ENCODE measurements at regions not wholly inside any gene's neighbourhood (a gene's known extent, or its start where the extent isn't known, plus 50 kb on each side); places are given as distances from the start of the nearest gene placed in this dataset.

- Mint-ChIP-seq H3K36me3 (no peaks in the 10 kb centered on the region), H3K4me3 (no peak overlapping the region), H3K27ac (no peak overlapping the region), H3K9me3 (peaks cover 2 to 16% (median 3%) of the 10 kb centered on the region in 5 donors), H3K27me3 (no peaks in the 10 kb centered on the region), H3K4me1 (no peaks in the 10 kb centered on the region)
- CTCF ChIA-PET: no interaction called here
- H3K27me3 ChIP-seq (ENCODE audit: insufficient read depth, low read length, poor library complexity, severe bottlenecking): no peaks in the 10 kb centered on the region
- DNase-seq: no peak
- no peaks in the 10 kb centered on the region for H3K4me1 ChIP-seq (ENCODE audit: insufficient read depth, low read length)
- POLR2A ChIA-PET: no interaction called here
- H3K36me3 ChIP-seq (ENCODE audit: insufficient read depth, low read length): no peaks in the 10 kb centered on the region
- no peak overlapping the region for H3K27ac ChIP-seq (ENCODE audit: low read depth, low read length)
- no peaks in the 10 kb centered on the region for H3K9me3 ChIP-seq (ENCODE audit: low read length)
- no peak overlapping the region for H3K4me3 ChIP-seq (ENCODE audit: low read length)
These were observed 507.6 kb downstream of the CENPC start for GRCh38 chr4:67037504-67038227.

GRCh38 chr4:67036791-67037190 lies 508.5 kb downstream of the CENPC start:
- no peak overlapping the region for H3K4me3 ChIP-seq (ENCODE audit: low read length)
- no peak overlapping the region for H3K27ac ChIP-seq (ENCODE audit: low read depth, low read length)
- ChIA-PET POLR2A (no interaction called here), CTCF (no interaction called here)
- H3K36me3 ChIP-seq (ENCODE audit: insufficient read depth, low read length): no peaks in the 10 kb centered on the region
- no peaks in the 10 kb centered on the region for H3K9me3 ChIP-seq (ENCODE audit: low read length)
- no peak for DNase-seq
- no peaks in the 10 kb centered on the region for H3K27me3 Mint-ChIP-seq
- H3K4me1 Mint-ChIP-seq: no peaks in the 10 kb centered on the region
- H3K4me1 ChIP-seq (ENCODE audit: insufficient read depth, low read length): no peaks in the 10 kb centered on the region
- peaks cover 2 to 18% (median 3%) of the 10 kb centered on the region in 5 donors for H3K9me3 Mint-ChIP-seq
- H3K27ac Mint-ChIP-seq: no peak overlapping the region
- H3K27me3 ChIP-seq (ENCODE audit: insufficient read depth, low read length, poor library complexity, severe bottlenecking): no peaks in the 10 kb centered on the region
- H3K4me3 Mint-ChIP-seq: no peak overlapping the region
- no peaks in the 10 kb centered on the region for H3K36me3 Mint-ChIP-seq

GRCh38 chr4:67035986-67036385 lies 509.3 kb downstream of the CENPC start:
- no peaks in the 10 kb centered on the region for H3K9me3 ChIP-seq (ENCODE audit: low read length)
- DNase-seq: no peak
- Mint-ChIP-seq H3K9me3 (peaks cover 2 to 18% (median 3%) of the 10 kb centered on the region in 5 donors), H3K4me3 (no peak overlapping the region), H3K4me1 (no peaks in the 10 kb centered on the region), H3K36me3 (no peaks in the 10 kb centered on the region), H3K27me3 (no peaks in the 10 kb centered on the region), H3K27ac (peak overlapping the region in 1 of 8 donors; percentile 16)
- H3K4me1 ChIP-seq (ENCODE audit: insufficient read depth, low read length): no peaks in the 10 kb centered on the region
- H3K27ac ChIP-seq (ENCODE audit: low read depth, low read length): no peak overlapping the region
- no peaks in the 10 kb centered on the region for H3K27me3 ChIP-seq (ENCODE audit: insufficient read depth, low read length, poor library complexity, severe bottlenecking)
- ChIA-PET CTCF (no interaction called here), POLR2A (no interaction called here)
- H3K4me3 ChIP-seq (ENCODE audit: low read length): no peak overlapping the region
- H3K36me3 ChIP-seq (ENCODE audit: insufficient read depth, low read length): no peaks in the 10 kb centered on the region

GRCh38 chr4:67035501-67035900 lies 509.8 kb downstream of the CENPC start:
- CTCF ChIA-PET: no interaction called here
- peaks cover 2 to 18% (median 2%) of the 10 kb centered on the region in 5 donors for H3K9me3 Mint-ChIP-seq
- Histone ChIP-seq H3K36me3 (ENCODE audit: insufficient read depth, low read length) (no peaks in the 10 kb centered on the region), H3K27ac (ENCODE audit: low read depth, low read length) (no peak overlapping the region), H3K9me3 (ENCODE audit: low read length) (no peaks in the 10 kb centered on the region), H3K4me3 (ENCODE audit: low read length) (no peak overlapping the region), H3K4me1 (ENCODE audit: insufficient read depth, low read length) (no peaks in the 10 kb centered on the region), H3K27me3 (ENCODE audit: insufficient read depth, low read length, poor library complexity, severe bottlenecking) (no peaks in the 10 kb centered on the region)
- no peaks in the 10 kb centered on the region for H3K27me3 Mint-ChIP-seq
- DNase-seq: no peak
- H3K27ac Mint-ChIP-seq: no peak overlapping the region
- no peaks in the 10 kb centered on the region for H3K36me3 Mint-ChIP-seq
- no peak overlapping the region for H3K4me3 Mint-ChIP-seq
- POLR2A ChIA-PET: no interaction called here
- no peaks in the 10 kb centered on the region for H3K4me1 Mint-ChIP-seq

- no peaks in the 10 kb centered on the region for H3K36me3 ChIP-seq (ENCODE audit: insufficient read depth, low read length)
- H3K27me3 ChIP-seq (ENCODE audit: insufficient read depth, low read length, poor library complexity, severe bottlenecking): no peaks in the 10 kb centered on the region
- no peak overlapping the region for H3K27ac Mint-ChIP-seq
- no peak for DNase-seq
- H3K4me3 Mint-ChIP-seq: no peak overlapping the region
- CTCF ChIA-PET: no interaction called here
- H3K27ac ChIP-seq (ENCODE audit: low read depth, low read length): no peak overlapping the region
- H3K9me3 Mint-ChIP-seq: peaks cover 0 to 9% (median 0%) of the 10 kb centered on the region in 5 donors
- H3K4me3 ChIP-seq (ENCODE audit: low read length): no peak overlapping the region
- POLR2A ChIA-PET: no interaction called here
- H3K4me1 ChIP-seq (ENCODE audit: insufficient read depth, low read length): no peaks in the 10 kb centered on the region
- H3K27me3 Mint-ChIP-seq: no peaks in the 10 kb centered on the region
- H3K36me3 Mint-ChIP-seq: no peaks in the 10 kb centered on the region
- H3K9me3 ChIP-seq (ENCODE audit: low read length): no peaks in the 10 kb centered on the region
- H3K4me1 Mint-ChIP-seq: no peaks in the 10 kb centered on the region
These were observed 514.7 kb downstream of the CENPC start for GRCh38 chr4:67030636-67031035.

- Histone ChIP-seq H3K27me3 (ENCODE audit: insufficient read depth, low read length, poor library complexity, severe bottlenecking) (no peaks in the 10 kb centered on the region), H3K27ac (ENCODE audit: low read depth, low read length) (no peak overlapping the region), H3K36me3 (ENCODE audit: insufficient read depth, low read length) (no peaks in the 10 kb centered on the region), H3K4me1 (ENCODE audit: insufficient read depth, low read length) (no peaks in the 10 kb centered on the region), H3K9me3 (ENCODE audit: low read length) (no peaks in the 10 kb centered on the region), H3K4me3 (ENCODE audit: low read length) (no peak overlapping the region)
- Mint-ChIP-seq H3K36me3 (no peaks in the 10 kb centered on the region), H3K4me1 (no peaks in the 10 kb centered on the region), H3K4me3 (no peak overlapping the region), H3K9me3 (peaks cover 0 to 8% (median 3%) of the 10 kb centered on the region in 5 donors), H3K27me3 (no peaks in the 10 kb centered on the region), H3K27ac (no peak overlapping the region)
- POLR2A ChIA-PET: no interaction called here
- CTCF ChIA-PET: no interaction called here
- DNase-seq: no peak
These were observed 524.9 kb downstream of the CENPC start for GRCh38 chr4:67020438-67020797.

GRCh38 chr4:67019686-67020437 lies 525.4 kb downstream of the CENPC start:
- Mint-ChIP-seq H3K36me3 (no peaks in the 10 kb centered on the region), H3K27ac (no peak overlapping the region), H3K9me3 (peaks cover 0 to 9% (median 3%) of the 10 kb centered on the region in 5 donors), H3K27me3 (no peaks in the 10 kb centered on the region), H3K4me3 (no peak overlapping the region), H3K4me1 (no peaks in the 10 kb centered on the region)
- Histone ChIP-seq H3K4me1 (ENCODE audit: insufficient read depth, low read length) (no peaks in the 10 kb centered on the region), H3K4me3 (ENCODE audit: low read length) (no peak overlapping the region), H3K9me3 (ENCODE audit: low read length) (no peaks in the 10 kb centered on the region), H3K27me3 (ENCODE audit: insufficient read depth, low read length, poor library complexity, severe bottlenecking) (no peaks in the 10 kb centered on the region), H3K36me3 (ENCODE audit: insufficient read depth, low read length) (no peaks in the 10 kb centered on the region), H3K27ac (ENCODE audit: low read depth, low read length) (no peak overlapping the region)
- CTCF ChIA-PET: no interaction called here
- POLR2A ChIA-PET: no interaction called here
- DNase-seq: no peak

GRCh38 chr4:67014592-67014991 lies 530.7 kb downstream of the CENPC start:
- H3K36me3 Mint-ChIP-seq: no peaks in the 10 kb centered on the region
- H3K27ac ChIP-seq (ENCODE audit: low read depth, low read length): no peak overlapping the region
- DNase-seq: no peak
- CTCF ChIA-PET: no interaction called here
- peaks cover 6 to 16% (median 13%) of the 10 kb centered on the region in 5 donors for H3K9me3 Mint-ChIP-seq
- no peaks in the 10 kb centered on the region for H3K9me3 ChIP-seq (ENCODE audit: low read length)
- no peaks in the 10 kb centered on the region for H3K4me1 ChIP-seq (ENCODE audit: insufficient read depth, low read length)
- POLR2A ChIA-PET: no interaction called here
- no peaks in the 10 kb centered on the region for H3K36me3 ChIP-seq (ENCODE audit: insufficient read depth, low read length)
- H3K27me3 ChIP-seq (ENCODE audit: insufficient read depth, low read length, poor library complexity, severe bottlenecking): no peaks in the 10 kb centered on the region
- H3K4me3 ChIP-seq (ENCODE audit: low read length): no peak overlapping the region
- no peak overlapping the region for H3K4me3 Mint-ChIP-seq
- no peaks in the 10 kb centered on the region for H3K27me3 Mint-ChIP-seq
- no peaks in the 10 kb centered on the region for H3K4me1 Mint-ChIP-seq
- no peak overlapping the region for H3K27ac Mint-ChIP-seq

Data from CD8-positive, alpha-beta memory T cell (primary cell).